ENCODE measurements at regions not wholly inside any gene's neighbourhood (a gene's known extent, or its start where the extent isn't known, plus 50 kb on each side); places are given as distances from the start of the nearest gene placed in this dataset.

DNA sequence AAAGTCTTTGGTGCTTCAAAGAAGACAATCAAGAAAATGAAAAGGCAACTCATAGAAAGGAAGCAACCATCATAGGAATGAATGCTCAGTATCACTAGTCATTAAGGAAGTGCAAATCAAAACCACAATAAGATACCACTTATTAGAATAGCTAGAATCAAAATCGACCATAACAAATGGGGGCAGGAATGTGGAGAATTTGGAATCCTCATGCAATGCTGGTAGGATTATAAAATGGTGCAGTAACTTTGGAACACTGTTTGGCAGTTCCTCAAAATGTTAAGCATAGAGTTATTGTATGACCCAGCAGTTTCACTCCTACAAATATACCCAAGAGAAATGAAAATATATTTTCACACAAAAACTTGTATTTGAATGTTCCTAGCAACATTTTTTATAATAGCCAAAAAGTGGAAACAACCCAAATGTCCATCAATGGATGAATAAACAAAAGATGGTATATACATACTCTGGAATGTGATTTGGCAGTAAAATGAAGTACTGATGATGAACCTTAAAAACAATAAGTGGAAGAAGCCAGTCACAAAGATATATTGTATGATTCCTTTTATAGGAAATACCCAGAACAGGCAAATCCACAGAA lies 105.6 kb downstream of the MIS18A start:
- Histone ChIP-seq H3K4me3 (no peak overlapping the region), H3K27ac (no peak overlapping the region), H3K9me3 (no peaks in the 10 kb centered on the region), H3K36me3 (no peaks in the 10 kb centered on the region), H3K4me1 (ENCODE audit: insufficient read depth) (no peaks in the 10 kb centered on the region), H3K27me3 (no peaks in the 10 kb centered on the region)
- TF ChIP-seq EP300 (IDR thresholded peaks at IDR 0.05) (no peak), POLR2A (IDR thresholded peaks at IDR 0.05) (no peak)
- TF ChIP-seq, protein P1, sequence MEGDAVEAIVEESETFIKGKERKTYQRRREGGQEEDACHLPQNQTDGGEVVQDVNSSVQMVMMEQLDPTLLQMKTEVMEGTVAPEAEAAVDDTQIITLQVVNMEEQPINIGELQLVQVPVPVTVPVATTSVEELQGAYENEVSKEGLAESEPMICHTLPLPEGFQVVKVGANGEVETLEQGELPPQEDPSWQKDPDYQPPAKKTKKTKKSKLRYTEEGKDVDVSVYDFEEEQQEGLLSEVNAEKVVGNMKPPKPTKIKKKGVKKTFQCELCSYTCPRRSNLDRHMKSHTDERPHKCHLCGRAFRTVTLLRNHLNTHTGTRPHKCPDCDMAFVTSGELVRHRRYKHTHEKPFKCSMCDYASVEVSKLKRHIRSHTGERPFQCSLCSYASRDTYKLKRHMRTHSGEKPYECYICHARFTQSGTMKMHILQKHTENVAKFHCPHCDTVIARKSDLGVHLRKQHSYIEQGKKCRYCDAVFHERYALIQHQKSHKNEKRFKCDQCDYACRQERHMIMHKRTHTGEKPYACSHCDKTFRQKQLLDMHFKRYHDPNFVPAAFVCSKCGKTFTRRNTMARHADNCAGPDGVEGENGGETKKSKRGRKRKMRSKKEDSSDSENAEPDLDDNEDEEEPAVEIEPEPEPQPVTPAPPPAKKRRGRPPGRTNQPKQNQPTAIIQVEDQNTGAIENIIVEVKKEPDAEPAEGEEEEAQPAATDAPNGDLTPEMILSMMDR (IDR thresholded peaks at IDR 0.05), result no peak
- DNase-seq, result no peak
- intact Hi-C loops (cut with DNase I), result no loop called here
- 13 to 26% (median 15%) methylated on average over 1 of the region's 1 CpG for WGBS, 3 donors

DNA sequence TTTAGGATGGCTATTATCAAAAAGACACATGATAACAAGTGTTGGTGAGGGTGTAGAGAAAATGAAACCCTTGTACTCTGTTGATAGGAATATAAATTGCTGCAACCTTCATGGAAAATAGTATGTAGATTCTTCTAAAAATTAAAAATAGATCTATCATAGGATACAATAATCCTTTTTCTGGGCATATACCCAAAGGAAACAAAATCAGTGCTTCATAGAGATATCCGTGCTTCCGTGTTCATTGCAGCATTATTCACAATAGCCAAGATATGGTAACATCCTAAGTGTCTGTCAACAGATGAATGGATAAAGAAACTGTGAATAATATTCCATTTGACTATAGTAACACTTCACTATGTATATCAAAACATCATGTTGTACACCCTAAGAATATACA lies 106.7 kb downstream of the MIS18A start:
- no peaks in the 10 kb centered on the region for H3K4me1 ChIP-seq (ENCODE audit: insufficient read depth)
- 72 to 78% (median 74%) methylated on average over 2 of the region's 2 CpGs for WGBS, 3 donors
- H3K9me3 ChIP-seq, result no peaks in the 10 kb centered on the region
- intact Hi-C loops (cut with DNase I), result no loop called here
- H3K4me3 ChIP-seq, result no peak overlapping the region
- no peaks in the 10 kb centered on the region for H3K27me3 ChIP-seq
- H3K27ac ChIP-seq, result no peak overlapping the region
- no peaks in the 10 kb centered on the region for H3K36me3 ChIP-seq
- TF ChIP-seq, protein P1 (IDR thresholded peaks at IDR 0.05), result no peak
- TF ChIP-seq EP300 (IDR thresholded peaks at IDR 0.05), result no peak
- TF ChIP-seq POLR2A (IDR thresholded peaks at IDR 0.05), result no peak
- no peak for DNase-seq

DNA sequence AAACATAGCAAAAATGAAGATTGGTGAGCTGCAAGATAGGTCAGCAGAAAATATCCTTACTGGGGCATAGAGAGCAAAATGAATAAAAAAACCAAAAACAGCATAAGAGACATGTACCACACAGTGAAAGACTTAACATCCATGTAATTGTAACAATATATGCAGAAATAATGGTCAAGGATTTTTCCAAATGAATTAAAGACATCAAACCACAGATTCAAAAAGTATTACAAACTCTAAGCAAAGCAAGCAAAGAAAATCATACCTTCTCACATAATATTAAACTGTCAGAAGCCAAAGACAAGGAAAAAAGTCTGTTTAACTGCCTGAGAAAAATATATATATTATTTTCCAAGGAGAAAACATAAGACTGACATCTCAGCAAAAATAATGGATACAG lies 111.3 kb downstream of the MIS18A start:
- no peak for DNase-seq
- TF ChIP-seq EP300 (IDR thresholded peaks at IDR 0.05) (no peak), POLR2A (IDR thresholded peaks at IDR 0.05) (no peak)
- TF ChIP-seq, protein P1 (IDR thresholded peaks at IDR 0.05), result no peak
- intact Hi-C loops (cut with DNase I), result no loop called here
- Histone ChIP-seq H3K4me3 (no peak overlapping the region), H3K27ac (no peak overlapping the region), H3K4me1 (ENCODE audit: insufficient read depth) (no peaks in the 10 kb centered on the region), H3K36me3 (no peaks in the 10 kb centered on the region), H3K9me3 (no peaks in the 10 kb centered on the region), H3K27me3 (no peaks in the 10 kb centered on the region)

DNA sequence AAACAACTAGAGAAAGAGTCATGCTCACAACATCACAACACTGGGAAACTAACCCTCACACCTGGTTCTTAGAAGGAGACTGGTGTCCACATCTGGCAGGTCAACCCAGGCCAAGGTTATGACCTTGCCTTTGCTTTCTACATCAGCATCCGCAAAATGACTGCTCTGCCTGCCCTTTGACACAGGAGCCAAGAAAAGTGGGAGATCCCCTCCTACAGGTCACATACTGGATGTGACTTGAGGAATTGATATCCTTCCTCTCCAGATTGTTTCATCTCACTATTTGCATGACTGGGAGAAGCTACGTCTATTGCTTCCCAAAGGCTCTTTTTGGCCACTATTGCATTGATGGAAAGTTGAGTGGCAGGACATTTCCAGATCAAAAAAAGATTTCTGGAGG lies 115.5 kb downstream of the MIS18A start:
- Histone ChIP-seq H3K4me3 (no peak overlapping the region), H3K27me3 (no peaks in the 10 kb centered on the region), H3K27ac (no peak overlapping the region), H3K9me3 (no peaks in the 10 kb centered on the region), H3K4me1 (ENCODE audit: insufficient read depth) (no peaks in the 10 kb centered on the region), H3K36me3 (no peaks in the 10 kb centered on the region)
- no peak for DNase-seq
- TF ChIP-seq EP300 (IDR thresholded peaks at IDR 0.05) (no peak), POLR2A (IDR thresholded peaks at IDR 0.05) (no peak)
- TF ChIP-seq, protein P1 (IDR thresholded peaks at IDR 0.05), result no peak
- intact Hi-C loops (cut with DNase I), result no loop called here
- WGBS, 3 donors, result 44 to 65% (median 55%) methylated on average over 2 of the region's 2 CpGs

Measured in ovary (tissue), 7 donors.